Endothelial cell of umbilical vein (primary cell): ENCODE measurements at regions not wholly inside any gene's neighbourhood (a gene's known extent, or its start where the extent isn't known, plus 50 kb on each side); places are given as distances from the start of the nearest gene placed in this dataset.

Experiments used
- CTCF ChIP-seq, 2 donors: IDR thresholded peaks; 1 replicate in 1 of 2; 2 replicates in 1 of 2; pipeline ENCODE4 v1.5.1; 2011; ENCODE audit warnings: low read length in 2 of 2, mild to moderate bottlenecking in 2 of 2, moderate library complexity in 2 of 2, control low read depth in 1 of 2, inconsistent platforms in 1 of 2, low read depth in 1 of 2; ENCODE audit not compliant: insufficient read depth in 1 of 2; ENCODE audit errors: extremely low read depth in 1 of 2
- POLR2AphosphoS5 ChIP-seq: IDR thresholded peaks from 2 replicates; pipeline ENCODE4 v1.6.1; 2012; ENCODE audit warnings: low read depth, mild to moderate bottlenecking, control low read depth, low read length, moderate library complexity; ENCODE audit not compliant: insufficient read depth

- TF ChIP-seq POLR2AphosphoS5 (no peak), CTCF (IDR thresholded peaks at IDR 0.05; ENCODE audit: extremely low read depth in 1 of 2, insufficient read depth in 1 of 2, low read depth in 1 of 2, low read length in 2 of 2) (no peak)
Measured at GRCh38 chr10:77724820-77725219, 87.2 kb upstream of the KCNMA1 start.
